ENCODE measurements at regions not wholly inside any gene's neighbourhood (a gene's known extent, or its start where the extent isn't known, plus 50 kb on each side); places are given as distances from the start of the nearest gene placed in this dataset.

GRCh38 chr18:22723221-22723620 lies 209.9 kb upstream of the RBBP8 start:
- TF ChIP-seq FOXP2 (optimal IDR thresholded peaks at IDR 0.05; ENCODE audit: borderline replicate concordance, extremely low read depth, extremely low read length, insufficient read depth) = no peak
- TF ChIP-seq REST (IDR thresholded peaks at IDR 0.05; ENCODE audit: insufficient read depth in 1 of 2, low read depth in 2 of 2, low read length in 2 of 2) = no peak
- TF ChIP-seq SIN3A (IDR thresholded peaks at IDR 0.05; ENCODE audit: borderline replicate concordance, insufficient read depth, low read length) = no peak
- TF ChIP-seq TAF1 (IDR thresholded peaks at IDR 0.05; ENCODE audit: borderline replicate concordance, insufficient read depth, low read length) = no peak
- TF ChIP-seq POLR2AphosphoS5 (IDR thresholded peaks at IDR 0.05; ENCODE audit: low read depth, low read length) = no peak

- TF ChIP-seq SIN3A (IDR thresholded peaks at IDR 0.05; ENCODE audit: borderline replicate concordance, insufficient read depth, low read length) (no peak), FOXP2 (optimal IDR thresholded peaks at IDR 0.05; ENCODE audit: borderline replicate concordance, extremely low read depth, extremely low read length, insufficient read depth) (no peak), TAF1 (IDR thresholded peaks at IDR 0.05; ENCODE audit: borderline replicate concordance, insufficient read depth, low read length) (no peak), REST (IDR thresholded peaks at IDR 0.05; ENCODE audit: insufficient read depth in 1 of 2, low read depth in 2 of 2, low read length in 2 of 2) (no peak), POLR2AphosphoS5 (IDR thresholded peaks at IDR 0.05; ENCODE audit: low read depth, low read length) (no peak)
Measured at GRCh38 chr18:22723773-22724172, 209.4 kb upstream of the RBBP8 start.

GRCh38 chr18:22726469-22726868 lies 206.7 kb upstream of the RBBP8 start:
- TF ChIP-seq TAF1 (IDR thresholded peaks at IDR 0.05; ENCODE audit: borderline replicate concordance, insufficient read depth, low read length) (no peak), SIN3A (IDR thresholded peaks at IDR 0.05; ENCODE audit: borderline replicate concordance, insufficient read depth, low read length) (no peak), FOXP2 (optimal IDR thresholded peaks at IDR 0.05; ENCODE audit: borderline replicate concordance, extremely low read depth, extremely low read length, insufficient read depth) (no peak), POLR2AphosphoS5 (IDR thresholded peaks at IDR 0.05; ENCODE audit: low read depth, low read length) (no peak), REST (IDR thresholded peaks at IDR 0.05; ENCODE audit: insufficient read depth in 1 of 2, low read depth in 2 of 2, low read length in 2 of 2) (no peak)

- TF ChIP-seq POLR2AphosphoS5 (IDR thresholded peaks at IDR 0.05; ENCODE audit: low read depth, low read length) = no peak
- TF ChIP-seq SIN3A (IDR thresholded peaks at IDR 0.05; ENCODE audit: borderline replicate concordance, insufficient read depth, low read length) = no peak
- TF ChIP-seq TAF1 (IDR thresholded peaks at IDR 0.05; ENCODE audit: borderline replicate concordance, insufficient read depth, low read length) = no peak
- no peak for TF ChIP-seq REST (IDR thresholded peaks at IDR 0.05; ENCODE audit: insufficient read depth in 1 of 2, low read depth in 2 of 2, low read length in 2 of 2)
- TF ChIP-seq FOXP2 (optimal IDR thresholded peaks at IDR 0.05; ENCODE audit: borderline replicate concordance, extremely low read depth, extremely low read length, insufficient read depth) = no peak
Measured at GRCh38 chr18:22728016-22728415, 205.1 kb upstream of the RBBP8 start.
